ENCODE measurements at regions not wholly inside any gene's neighbourhood (a gene's known extent, or its start where the extent isn't known, plus 50 kb on each side); places are given as distances from the start of the nearest gene placed in this dataset.

DNA sequence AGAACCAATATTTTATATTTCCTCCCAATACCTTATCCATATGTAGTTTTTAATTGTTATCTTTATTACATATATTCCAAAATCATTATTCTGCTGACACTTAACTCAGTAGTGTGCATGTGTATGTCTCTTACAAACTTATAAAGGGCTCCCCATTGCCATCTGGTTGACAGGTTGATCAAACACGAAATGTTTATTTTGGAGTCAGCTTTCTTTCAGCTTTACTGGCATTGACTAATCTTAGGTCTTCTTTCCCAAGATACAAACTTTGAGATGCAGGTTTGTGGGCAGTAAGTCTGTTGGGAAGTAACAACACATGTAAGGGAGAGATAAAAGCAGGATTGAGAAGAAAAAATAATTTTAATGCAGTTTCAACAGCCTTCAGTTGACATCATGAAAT is 716.0 kb upstream of the CHD1 start:
- TF ChIP-seq, protein P1, sequence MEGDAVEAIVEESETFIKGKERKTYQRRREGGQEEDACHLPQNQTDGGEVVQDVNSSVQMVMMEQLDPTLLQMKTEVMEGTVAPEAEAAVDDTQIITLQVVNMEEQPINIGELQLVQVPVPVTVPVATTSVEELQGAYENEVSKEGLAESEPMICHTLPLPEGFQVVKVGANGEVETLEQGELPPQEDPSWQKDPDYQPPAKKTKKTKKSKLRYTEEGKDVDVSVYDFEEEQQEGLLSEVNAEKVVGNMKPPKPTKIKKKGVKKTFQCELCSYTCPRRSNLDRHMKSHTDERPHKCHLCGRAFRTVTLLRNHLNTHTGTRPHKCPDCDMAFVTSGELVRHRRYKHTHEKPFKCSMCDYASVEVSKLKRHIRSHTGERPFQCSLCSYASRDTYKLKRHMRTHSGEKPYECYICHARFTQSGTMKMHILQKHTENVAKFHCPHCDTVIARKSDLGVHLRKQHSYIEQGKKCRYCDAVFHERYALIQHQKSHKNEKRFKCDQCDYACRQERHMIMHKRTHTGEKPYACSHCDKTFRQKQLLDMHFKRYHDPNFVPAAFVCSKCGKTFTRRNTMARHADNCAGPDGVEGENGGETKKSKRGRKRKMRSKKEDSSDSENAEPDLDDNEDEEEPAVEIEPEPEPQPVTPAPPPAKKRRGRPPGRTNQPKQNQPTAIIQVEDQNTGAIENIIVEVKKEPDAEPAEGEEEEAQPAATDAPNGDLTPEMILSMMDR (IDR thresholded peaks at IDR 0.05): no peak
- no peak for TF ChIP-seq EZH2 (IDR thresholded peaks at IDR 0.05; ENCODE audit: borderline replicate concordance, insufficient read depth, low read depth, low read length, poor library complexity, severe bottlenecking)

Measured in B cell (primary cell).